H9 (cell line): ENCODE measurements at regions not wholly inside any gene's neighbourhood (a gene's known extent, or its start where the extent isn't known, plus 50 kb on each side); places are given as distances from the start of the nearest gene placed in this dataset.

Experiments
- DNase-seq: peaks from one replicate; pipeline ENCODE4 v3.0.0-alpha.2; 2017
- H2AFZ ChIP-seq: one replicate; pipeline ENCODE4 v1.6.1; 2013; ENCODE audit warnings: mild to moderate bottlenecking, low read length, control low read depth, moderate library complexity
- H2AK5ac ChIP-seq: 2 replicates; pipeline ENCODE4 v1.6.1; 2013; ENCODE audit warnings: low read length, control low read depth, mixed read lengths; ENCODE audit not compliant: insufficient read length
- H2BK120ac ChIP-seq: one replicate; pipeline ENCODE4 v1.6.1; 2013; ENCODE audit warnings: low read depth, mild to moderate bottlenecking, low read length, control low read depth, inconsistent platforms; ENCODE audit not compliant: poor library complexity, severe bottlenecking
- H2BK12ac ChIP-seq: 2 replicates; pipeline ENCODE4 v1.6.1; 2013; ENCODE audit warnings: low read length, control low read depth, mixed read lengths, low read depth; ENCODE audit not compliant: insufficient read length
- H2BK15ac ChIP-seq: 2 replicates; pipeline ENCODE4 v1.6.1; 2013; ENCODE audit warnings: low read depth, low read length, control low read depth
- H2BK20ac ChIP-seq: one replicate; pipeline ENCODE4 v1.6.1; 2013; ENCODE audit warnings: low read depth, mild to moderate bottlenecking, low read length, control low read depth, inconsistent platforms; ENCODE audit not compliant: poor library complexity, severe bottlenecking
- H2BK5ac ChIP-seq: 2 replicates; pipeline ENCODE4 v1.6.1; 2013; ENCODE audit warnings: low read length, control low read depth, mixed read lengths; ENCODE audit not compliant: insufficient read length
- H3K14ac ChIP-seq: 2 replicates; pipeline ENCODE4 v1.6.1; 2013; ENCODE audit warnings: low read length, control low read depth; ENCODE audit not compliant: insufficient read depth
- H3K18ac ChIP-seq: 2 replicates; pipeline ENCODE4 v1.6.1; 2013; ENCODE audit warnings: low read depth, mild to moderate bottlenecking, mixed read lengths, low read length, control low read depth; ENCODE audit not compliant: insufficient read length
- H3K23ac ChIP-seq: 2 replicates; pipeline ENCODE4 v1.6.1; 2013; ENCODE audit warnings: low read length, control low read depth, mixed read lengths, low read depth; ENCODE audit not compliant: insufficient read length
- H3K23me2 ChIP-seq: 2 replicates; pipeline ENCODE4 v1.6.1; 2013; ENCODE audit warnings: low read depth, mild to moderate bottlenecking, mixed read lengths, low read length, control low read depth; ENCODE audit not compliant: insufficient read length, poor library complexity, severe bottlenecking
- H3K27ac ChIP-seq: 2 replicates; pipeline ENCODE4 v1.5.1; 2013; ENCODE audit warnings: low read length, control low read depth, mixed read lengths, low read depth; ENCODE audit not compliant: insufficient read length
- H3K27me3 ChIP-seq: 2 replicates; pipeline ENCODE4 v1.6.1; 2013; ENCODE audit warnings: low read length, control low read depth, inconsistent platforms; ENCODE audit not compliant: insufficient read depth
- H3K4ac ChIP-seq: 2 replicates; pipeline ENCODE4 v1.6.1; 2013; ENCODE audit warnings: low read depth, mild to moderate bottlenecking, control low read depth, inconsistent platforms, low read length, moderate library complexity
- H3K4me1 ChIP-seq: 2 replicates; pipeline ENCODE4 v1.6.1; 2013; ENCODE audit warnings: low read length, control low read depth, inconsistent platforms; ENCODE audit not compliant: insufficient read depth
- H3K4me2 ChIP-seq: 2 replicates; pipeline ENCODE4 v1.6.1; 2013; ENCODE audit warnings: low read length, control low read depth, mixed read lengths; ENCODE audit not compliant: insufficient read length, insufficient read depth
- H3K56ac ChIP-seq: 2 replicates; pipeline ENCODE4 v1.6.1; 2013; ENCODE audit warnings: low read depth, mild to moderate bottlenecking, mixed read lengths, low read length, control low read depth; ENCODE audit not compliant: insufficient read length
- H3K79me1 ChIP-seq: 2 replicates; pipeline ENCODE4 v1.6.1; 2013; ENCODE audit warnings: low read depth, mild to moderate bottlenecking, moderate library complexity, low read length, control low read depth, inconsistent platforms; ENCODE audit not compliant: insufficient read depth, poor library complexity, severe bottlenecking
- H3K79me2 ChIP-seq: 2 replicates; pipeline ENCODE4 v1.6.1; 2013; ENCODE audit warnings: low read length, control low read depth, inconsistent platforms; ENCODE audit not compliant: insufficient read depth
- H3K9ac ChIP-seq: 2 replicates; pipeline ENCODE4 v1.6.1; 2013; ENCODE audit warnings: low read length, control low read depth, mixed read lengths; ENCODE audit not compliant: insufficient read length; ENCODE audit errors: extremely low read depth
- H3K9me3 ChIP-seq: one replicate; pipeline ENCODE4 v1.6.1; 2013; ENCODE audit warnings: low read depth, low read length, inconsistent platforms; ENCODE audit not compliant: control insufficient read depth
- H3T11ph ChIP-seq: one replicate; pipeline ENCODE4 v1.6.1; 2013; ENCODE audit warnings: mild to moderate bottlenecking, low read length, control low read depth, inconsistent platforms
- H4K20me1 ChIP-seq: one replicate; pipeline ENCODE4 v1.6.1; 2013; ENCODE audit not compliant: control insufficient read depth, insufficient read length, insufficient read depth
- H4K5ac ChIP-seq: 2 replicates; pipeline ENCODE4 v1.6.1; 2013; ENCODE audit warnings: low read depth, mild to moderate bottlenecking, mixed read lengths, low read length, control low read depth; ENCODE audit not compliant: insufficient read length
- H4K8ac ChIP-seq: replicated peaks from 2 replicates; pipeline ENCODE4 v1.6.1; 2013; ENCODE audit warnings: low read length, control low read depth, mixed read lengths, low read depth; ENCODE audit not compliant: insufficient read length
- H4K91ac ChIP-seq: 2 replicates; pipeline ENCODE4 v1.6.1; 2013; ENCODE audit warnings: low read depth, mild to moderate bottlenecking, moderate library complexity, mixed read lengths, low read length, control low read depth; ENCODE audit not compliant: insufficient read length
- H3K27ac Mint-ChIP-seq, 3 experiments: 2 replicates in 2 of 3; 3 replicates in 1 of 3; pipeline ENCODE4 v1.8.0; 2020 to 2021; ENCODE audit warnings: mixed read lengths in 3 of 3, mild to moderate bottlenecking in 1 of 3, moderate library complexity in 1 of 3
- H3K27me3 Mint-ChIP-seq: 2 replicates; pipeline ENCODE4 v1.8.0; 2021; ENCODE audit warnings: low read depth, mild to moderate bottlenecking, moderate library complexity, mixed read lengths
- H3K36me3 Mint-ChIP-seq, 3 experiments: 2 replicates in 2 of 3; 3 replicates in 1 of 3; pipeline ENCODE4 v1.8.0; 2020 to 2021; ENCODE audit warnings: low read depth in 3 of 3, mixed read lengths in 3 of 3; ENCODE audit not compliant: insufficient read depth in 1 of 3
- H3K4me1 Mint-ChIP-seq, 2 experiments: 2 replicates each; pipeline ENCODE4 v1.8.0; 2020; ENCODE audit warnings: mixed read lengths in 2 of 2
- H3K4me3 Mint-ChIP-seq, 2 experiments: 2 replicates in 1 of 2; 3 replicates in 1 of 2; pipeline ENCODE4 v1.8.0; 2020 to 2021; ENCODE audit warnings: mild to moderate bottlenecking in 2 of 2, mixed read lengths in 2 of 2, moderate library complexity in 1 of 2
- H3K9me3 Mint-ChIP-seq, 2 experiments: 2 replicates in 1 of 2; 3 replicates in 1 of 2; pipeline ENCODE4 v1.8.0; 2020; ENCODE audit warnings: mild to moderate bottlenecking in 2 of 2, mixed read lengths in 2 of 2, moderate library complexity in 1 of 2
- WGBS: extraction: QIAGEN DNeasy Blood & Tissue Kit; methylation state at CpG from one replicate; pipeline ENCODE4 v1.1.7; 2013; ENCODE audit warnings: missing lambda C conversion rate, low lambda C conversion rate, mixed read lengths; ENCODE audit not compliant: insufficient read length; ENCODE audit errors: extremely low coverage; 5-methylcytosine and 5-hydroxymethylcytosine counted together
- TF ChIP-seq, protein P1 (sequence below): fragments of 200-600 bp; sonication (generic); conservative IDR thresholded peaks from 3 replicates; pipeline ENCODE4 v1.8.0; 2021; ENCODE audit warnings: antibody characterized with exemption, mild to moderate bottlenecking

DNA sequence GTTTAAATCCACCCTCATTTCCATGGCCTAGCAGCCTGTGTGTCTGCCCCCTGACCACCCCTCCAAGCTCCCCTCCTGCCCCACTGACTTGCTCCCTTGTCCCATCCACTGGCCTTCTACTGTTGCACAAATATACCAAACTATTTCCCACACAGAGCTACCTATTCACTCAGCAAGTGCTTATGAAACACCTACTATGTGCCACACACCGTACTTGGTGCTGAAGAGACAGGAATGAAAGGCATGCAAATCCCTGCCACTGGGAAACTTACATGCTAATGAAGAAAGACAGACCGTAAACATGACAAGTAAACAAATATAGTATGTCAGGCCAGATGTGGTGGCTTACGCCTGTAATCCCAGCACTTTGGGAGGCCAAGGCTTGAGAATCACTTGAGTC lies 49.9 kb upstream of the CAPZB start:
- H3K79me2 ChIP-seq: no peaks in the 10 kb centered on the region
- DNase-seq: no peak
- no peak overlapping the region for H3K9ac ChIP-seq
- H3K14ac ChIP-seq: no peak overlapping the region
- Mint-ChIP-seq H3K36me3 (peaks cover 4 to 6% (median 4%) of the 10 kb centered on the region in 3 experiments; a peak in 5 of 7 replicates), H3K4me1 (peaks cover 4% of the 10 kb centered on the region in 2 experiments; a peak in 2 of 4 replicates), H3K9me3 (peaks cover 13 to 20% of the 10 kb centered on the region in 2 experiments), H3K27me3 (no peaks in the 10 kb centered on the region), H3K4me3 (no peak overlapping the region), H3K27ac (no peak overlapping the region; a peak in 1 of 7 replicates)
- no peak overlapping the region for H3K56ac ChIP-seq
- no peak overlapping the region for H3K23ac ChIP-seq
- no peak overlapping the region for H3K4me2 ChIP-seq
- H2BK120ac ChIP-seq: no peak overlapping the region
- H3K4me1 ChIP-seq: no peaks in the 10 kb centered on the region
- H4K91ac ChIP-seq: no peak overlapping the region
- TF ChIP-seq, protein P1, sequence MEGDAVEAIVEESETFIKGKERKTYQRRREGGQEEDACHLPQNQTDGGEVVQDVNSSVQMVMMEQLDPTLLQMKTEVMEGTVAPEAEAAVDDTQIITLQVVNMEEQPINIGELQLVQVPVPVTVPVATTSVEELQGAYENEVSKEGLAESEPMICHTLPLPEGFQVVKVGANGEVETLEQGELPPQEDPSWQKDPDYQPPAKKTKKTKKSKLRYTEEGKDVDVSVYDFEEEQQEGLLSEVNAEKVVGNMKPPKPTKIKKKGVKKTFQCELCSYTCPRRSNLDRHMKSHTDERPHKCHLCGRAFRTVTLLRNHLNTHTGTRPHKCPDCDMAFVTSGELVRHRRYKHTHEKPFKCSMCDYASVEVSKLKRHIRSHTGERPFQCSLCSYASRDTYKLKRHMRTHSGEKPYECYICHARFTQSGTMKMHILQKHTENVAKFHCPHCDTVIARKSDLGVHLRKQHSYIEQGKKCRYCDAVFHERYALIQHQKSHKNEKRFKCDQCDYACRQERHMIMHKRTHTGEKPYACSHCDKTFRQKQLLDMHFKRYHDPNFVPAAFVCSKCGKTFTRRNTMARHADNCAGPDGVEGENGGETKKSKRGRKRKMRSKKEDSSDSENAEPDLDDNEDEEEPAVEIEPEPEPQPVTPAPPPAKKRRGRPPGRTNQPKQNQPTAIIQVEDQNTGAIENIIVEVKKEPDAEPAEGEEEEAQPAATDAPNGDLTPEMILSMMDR: no peak
- no peak overlapping the region for H3T11ph ChIP-seq
- no peaks in the 10 kb centered on the region for H3K9me3 ChIP-seq
- H3K79me1 ChIP-seq: no peaks in the 10 kb centered on the region
- no peak overlapping the region for H2BK12ac ChIP-seq
- H2AFZ ChIP-seq: no peak overlapping the region
- no peaks in the 10 kb centered on the region for H3K23me2 ChIP-seq
- no peak overlapping the region for H2BK20ac ChIP-seq
- no peak overlapping the region for H2BK5ac ChIP-seq
- H3K18ac ChIP-seq: no peak overlapping the region
- no peak overlapping the region for H2AK5ac ChIP-seq
- no peak overlapping the region for H4K8ac ChIP-seq
- no peak overlapping the region for H3K27ac ChIP-seq
- H2BK15ac ChIP-seq: no peak overlapping the region
- H3K27me3 ChIP-seq: no peaks in the 10 kb centered on the region
- no CpG with 5 or more reads among the region's 3 CpGs for whole genome bisulfite sequencing
- no peak overlapping the region for H4K5ac ChIP-seq
- no peaks in the 10 kb centered on the region for H4K20me1 ChIP-seq
- no peak overlapping the region for H3K4ac ChIP-seq
